Fibroblast of mammary gland (primary cell): ENCODE measurements at regions not wholly inside any gene's neighbourhood (a gene's known extent, or its start where the extent isn't known, plus 50 kb on each side); places are given as distances from the start of the nearest gene placed in this dataset.

Source experiments
- DNase-seq: peaks from one replicate; pipeline ENCODE4 v3.0.0-alpha.2; 2010; ENCODE audit warnings: low read depth
- H3K4me3 ChIP-seq: 2 replicates; pipeline ENCODE4 v1.5.1; 2011; ENCODE audit warnings: low read depth, mild to moderate bottlenecking, low read length, moderate library complexity; ENCODE audit not compliant: control insufficient read depth
- TF ChIP-seq, protein P1 (sequence below): conservative IDR thresholded peaks from 2 replicates; pipeline ENCODE4 v1.5.1; 2011; ENCODE audit warnings: low read depth, low read length, inconsistent platforms; ENCODE audit not compliant: control insufficient read depth, insufficient read depth

DNA sequence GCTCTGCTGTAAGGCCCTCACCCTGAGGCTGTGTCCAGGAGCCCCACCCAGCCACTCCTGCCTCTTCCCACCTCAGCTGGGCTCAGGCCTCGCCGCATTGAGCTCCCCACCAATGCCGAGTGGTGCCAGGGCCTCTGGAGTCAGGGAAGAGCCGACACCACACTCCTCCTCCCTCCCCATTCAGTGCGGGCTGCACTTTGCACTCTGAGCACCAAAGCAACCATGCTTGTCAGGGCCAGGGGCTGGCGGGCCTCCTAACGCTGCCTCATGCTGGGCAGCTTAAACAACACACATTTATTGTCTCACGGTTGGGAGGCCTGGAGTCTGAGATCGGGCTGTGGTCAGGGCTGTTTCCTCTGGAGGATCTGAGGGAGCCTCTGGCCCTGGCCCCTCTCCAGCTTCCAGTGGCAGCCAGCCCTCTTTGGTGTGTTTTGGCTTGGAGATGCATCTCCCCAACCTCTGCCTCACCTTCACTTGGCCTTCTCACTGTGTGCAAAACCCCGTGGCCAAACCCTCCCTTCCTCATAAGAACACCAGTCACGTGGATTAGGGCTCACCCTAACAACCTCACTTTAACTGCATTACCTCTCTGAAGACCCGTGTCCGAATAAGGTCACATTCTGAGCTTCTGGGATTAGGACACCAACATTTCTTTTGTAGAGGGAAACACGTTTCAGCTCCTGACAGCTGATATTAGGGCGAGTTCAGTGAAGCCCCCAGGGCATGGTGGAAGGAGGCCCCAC, 157.8 kb downstream of the MED10 start:
- no peak for DNase-seq
- TF ChIP-seq, protein P1, sequence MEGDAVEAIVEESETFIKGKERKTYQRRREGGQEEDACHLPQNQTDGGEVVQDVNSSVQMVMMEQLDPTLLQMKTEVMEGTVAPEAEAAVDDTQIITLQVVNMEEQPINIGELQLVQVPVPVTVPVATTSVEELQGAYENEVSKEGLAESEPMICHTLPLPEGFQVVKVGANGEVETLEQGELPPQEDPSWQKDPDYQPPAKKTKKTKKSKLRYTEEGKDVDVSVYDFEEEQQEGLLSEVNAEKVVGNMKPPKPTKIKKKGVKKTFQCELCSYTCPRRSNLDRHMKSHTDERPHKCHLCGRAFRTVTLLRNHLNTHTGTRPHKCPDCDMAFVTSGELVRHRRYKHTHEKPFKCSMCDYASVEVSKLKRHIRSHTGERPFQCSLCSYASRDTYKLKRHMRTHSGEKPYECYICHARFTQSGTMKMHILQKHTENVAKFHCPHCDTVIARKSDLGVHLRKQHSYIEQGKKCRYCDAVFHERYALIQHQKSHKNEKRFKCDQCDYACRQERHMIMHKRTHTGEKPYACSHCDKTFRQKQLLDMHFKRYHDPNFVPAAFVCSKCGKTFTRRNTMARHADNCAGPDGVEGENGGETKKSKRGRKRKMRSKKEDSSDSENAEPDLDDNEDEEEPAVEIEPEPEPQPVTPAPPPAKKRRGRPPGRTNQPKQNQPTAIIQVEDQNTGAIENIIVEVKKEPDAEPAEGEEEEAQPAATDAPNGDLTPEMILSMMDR, result no peak
- H3K4me3 ChIP-seq, result no peak overlapping the region

GRCh38 chr5:6218517-6218916, 159.8 kb downstream of the MED10 start:
- TF ChIP-seq, protein P1, result no peak
- H3K4me3 ChIP-seq, result no peak overlapping the region
- no peak for DNase-seq

DNA sequence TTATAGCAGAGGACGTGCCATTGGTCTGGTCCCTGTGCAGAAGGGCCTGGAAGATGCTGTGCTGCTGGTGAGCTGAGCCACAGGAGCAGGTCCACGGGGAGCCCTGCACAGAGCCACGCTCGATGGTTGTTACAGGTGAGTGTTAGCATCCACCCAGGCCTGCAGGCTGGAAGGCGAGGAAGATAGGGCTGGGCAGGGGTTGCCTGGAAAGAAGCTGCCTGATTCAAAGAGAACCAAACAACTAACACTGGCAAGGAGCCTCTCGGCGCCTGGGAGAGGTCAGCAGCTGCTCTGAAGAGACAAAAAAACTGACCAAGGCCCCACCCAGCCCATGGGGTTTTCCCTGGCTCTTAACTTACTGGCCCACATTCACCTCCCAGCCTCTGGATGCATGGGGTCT, 160.2 kb downstream of the MED10 start:
- DNase-seq, result no peak
- no peak overlapping the region for H3K4me3 ChIP-seq
- TF ChIP-seq, protein P1, result no peak

- no peak for DNase-seq
- no peak overlapping the region for H3K4me3 ChIP-seq
- TF ChIP-seq, protein P1, result no peak
Measured at GRCh38 chr5:6216471-6217075, 161.8 kb downstream of the MED10 start.

DNA sequence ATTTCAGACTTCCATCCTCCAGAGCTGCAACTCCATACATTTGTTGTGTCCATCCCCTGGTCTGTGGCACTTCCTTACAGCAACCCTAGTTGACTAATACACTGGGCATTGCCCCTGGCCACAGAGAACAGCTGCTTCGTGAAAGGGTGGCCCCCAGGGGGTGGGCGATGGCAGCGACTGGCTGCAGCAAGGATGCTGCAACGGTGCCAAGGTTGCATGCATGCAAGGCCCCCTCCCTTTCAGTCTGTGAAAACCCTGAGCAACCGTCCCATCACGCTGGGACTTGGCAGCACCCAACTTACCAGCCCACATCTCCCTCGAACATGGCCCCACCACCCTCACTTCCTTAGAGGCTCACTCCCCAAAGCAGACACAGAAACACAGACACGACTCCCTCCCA, 162.5 kb downstream of the MED10 start:
- DNase-seq, result no peak
- TF ChIP-seq, protein P1, result no peak
- H3K4me3 ChIP-seq, result no peak overlapping the region

- DNase-seq, result no peak
- no peak overlapping the region for H3K4me3 ChIP-seq
- TF ChIP-seq, protein P1, result no peak
Measured at GRCh38 chr5:6212244-6212643, 166.1 kb downstream of the MED10 start.

- H3K4me3 ChIP-seq, result no peak overlapping the region
- no peak for DNase-seq
- TF ChIP-seq, protein P1, result no peak
Measured at GRCh38 chr5:6206501-6206900, 171.8 kb downstream of the MED10 start.
